ENCODE measurements at regions not wholly inside any gene's neighbourhood (a gene's known extent, or its start where the extent isn't known, plus 50 kb on each side); places are given as distances from the start of the nearest gene placed in this dataset.

DNA sequence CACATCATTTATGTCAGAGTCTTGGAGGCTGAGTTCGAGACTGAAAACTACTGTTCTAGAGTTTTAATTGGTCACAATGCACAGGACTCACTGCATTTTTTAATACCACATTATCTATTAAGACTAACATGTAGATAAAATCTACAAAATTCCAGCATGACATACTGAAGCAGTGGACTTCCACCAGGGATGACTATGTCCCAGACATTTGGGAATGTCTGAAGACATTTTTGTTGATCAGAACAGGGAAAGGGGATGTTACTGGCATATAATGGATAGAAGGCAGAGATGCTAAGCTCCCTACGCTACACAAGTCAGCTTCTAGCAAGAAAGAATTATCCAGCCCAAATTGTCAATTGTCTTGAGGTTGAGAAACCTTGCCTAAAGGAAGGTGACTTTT lies 419.0 kb upstream of the TGFBR2 start:
- H3K27ac ChIP-seq, result no peak overlapping the region
- no peak for TF ChIP-seq CTCF (IDR thresholded peaks at IDR 0.05)
- TF ChIP-seq ZFX (IDR thresholded peaks at IDR 0.05; ENCODE audit: borderline replicate concordance), result no peak

- TF ChIP-seq CTCF (IDR thresholded peaks at IDR 0.05), result no peak
- TF ChIP-seq ZFX (IDR thresholded peaks at IDR 0.05; ENCODE audit: borderline replicate concordance), result no peak
- H3K27ac ChIP-seq, result no peak overlapping the region
Observed at GRCh38 chr3:30188713-30189112, 417.7 kb upstream of the TGFBR2 start.

- TF ChIP-seq CTCF (IDR thresholded peaks at IDR 0.05), result no peak
- TF ChIP-seq ZFX (IDR thresholded peaks at IDR 0.05; ENCODE audit: borderline replicate concordance), result no peak
- H3K27ac ChIP-seq, result no peak overlapping the region
Observed at GRCh38 chr3:30189900-30190299, 416.5 kb upstream of the TGFBR2 start.

DNA sequence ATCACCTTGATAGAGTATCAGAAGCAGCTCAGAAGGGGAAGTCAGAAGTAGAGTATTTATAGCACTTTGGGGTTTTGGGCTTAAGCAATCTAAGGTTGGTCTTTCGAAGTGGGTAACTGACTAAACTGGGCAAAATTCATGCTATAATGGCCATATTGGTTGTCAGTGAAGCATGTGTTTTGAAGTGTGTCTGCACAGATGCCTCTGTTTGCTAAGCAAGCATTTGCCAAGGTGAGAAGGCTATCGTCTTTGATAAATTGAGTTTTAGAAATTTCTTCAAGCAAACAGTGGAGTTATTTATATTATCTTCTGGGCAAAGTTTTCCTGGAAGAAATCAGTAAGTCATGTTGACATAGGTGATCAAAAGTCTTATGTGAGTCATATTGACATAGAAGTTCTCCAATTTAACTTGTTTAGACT lies 412.8 kb upstream of the TGFBR2 start:
- TF ChIP-seq ZFX (IDR thresholded peaks at IDR 0.05; ENCODE audit: borderline replicate concordance) (no peak), CTCF (IDR thresholded peaks at IDR 0.05) (no peak)
- no peak overlapping the region for H3K27ac ChIP-seq

DNA sequence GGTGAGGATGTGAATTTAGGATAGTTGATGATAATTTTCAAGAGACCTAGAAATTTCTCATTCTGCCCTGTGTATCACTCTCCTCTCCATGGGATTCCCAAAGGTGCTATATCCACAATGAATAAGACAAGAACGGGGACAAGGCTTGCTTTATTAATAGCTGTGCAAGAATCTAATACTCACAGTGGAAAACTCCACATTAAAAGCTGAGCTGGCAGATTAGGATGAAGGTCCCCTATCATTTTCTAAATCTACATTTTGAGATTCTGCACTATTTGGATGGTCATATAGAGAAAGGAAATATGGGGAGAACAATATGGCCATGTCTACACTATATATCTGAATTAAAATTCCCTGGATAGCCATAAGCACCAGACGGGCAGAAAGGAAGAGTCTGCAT lies 411.0 kb upstream of the TGFBR2 start:
- TF ChIP-seq CTCF (IDR thresholded peaks at IDR 0.05) (no peak), ZFX (IDR thresholded peaks at IDR 0.05; ENCODE audit: borderline replicate concordance) (no peak)
- no peak overlapping the region for H3K27ac ChIP-seq

GRCh38 chr3:30198162-30198561 lies 408.2 kb upstream of the TGFBR2 start:
- TF ChIP-seq CTCF (IDR thresholded peaks at IDR 0.05), result no peak
- no peak for TF ChIP-seq ZFX (IDR thresholded peaks at IDR 0.05; ENCODE audit: borderline replicate concordance)
- H3K27ac ChIP-seq, result no peak overlapping the region

DNA sequence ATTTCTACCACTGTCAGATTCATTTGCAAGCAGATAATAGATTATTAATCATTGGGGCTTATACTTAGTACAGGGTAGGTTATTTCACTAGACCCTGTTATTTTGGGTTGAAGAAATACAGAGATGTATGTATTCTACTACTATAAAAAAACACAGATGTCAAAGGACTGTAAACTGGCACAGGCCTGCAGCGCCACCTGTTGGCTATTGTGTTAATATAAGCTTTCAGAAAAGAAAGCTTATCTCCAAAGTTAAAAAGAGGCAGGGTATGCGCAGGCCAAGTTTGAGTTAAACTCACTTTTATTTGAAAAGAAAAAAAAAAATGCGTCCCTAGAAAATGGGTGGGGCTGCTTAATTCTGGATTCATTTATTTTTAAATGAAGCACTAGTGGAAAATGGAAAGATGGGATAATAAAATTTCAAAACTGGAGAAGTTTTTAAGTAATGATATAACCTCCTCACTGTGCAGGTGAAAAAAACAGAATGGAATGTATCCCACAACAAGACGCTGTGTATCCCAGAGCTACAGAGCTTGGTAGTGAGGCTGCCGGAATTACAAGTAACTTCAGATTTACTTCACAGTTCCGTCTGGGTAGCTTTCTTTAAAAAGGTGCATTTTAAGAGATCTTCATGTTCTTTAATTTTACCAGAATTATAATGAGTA lies 407.2 kb upstream of the TGFBR2 start:
- TF ChIP-seq CTCF (IDR thresholded peaks at IDR 0.05) (peak; percentile 95), ZFX (IDR thresholded peaks at IDR 0.05; ENCODE audit: borderline replicate concordance) (no peak)
- no peak overlapping the region for H3K27ac ChIP-seq

Measured in 22Rv1 (cell line).